ENCODE measurements at regions not wholly inside any gene's neighbourhood (a gene's known extent, or its start where the extent isn't known, plus 50 kb on each side); places are given as distances from the start of the nearest gene placed in this dataset.

DNA sequence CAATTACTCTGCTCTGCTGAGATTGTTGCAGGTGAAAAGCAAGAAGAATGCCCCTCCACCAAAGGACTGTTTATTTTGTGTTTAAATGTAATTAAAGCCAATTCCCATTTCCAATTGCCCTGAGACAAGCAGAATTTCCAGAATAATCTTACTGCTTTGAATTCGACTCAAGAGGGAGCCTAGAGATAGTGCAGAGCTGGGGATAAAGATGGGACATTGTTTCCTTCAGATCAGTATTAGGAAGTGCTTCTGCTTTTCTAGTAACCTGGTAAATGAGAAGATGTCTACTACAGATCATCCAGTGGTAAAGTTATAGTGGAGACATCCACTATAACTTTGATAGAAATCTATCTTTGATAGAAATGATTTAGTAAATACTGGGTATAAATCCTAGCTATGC is 326.9 kb downstream of the UBE3D start:
- no peak for DNase-seq (ENCODE audit: low read depth, low spot score)

DNA sequence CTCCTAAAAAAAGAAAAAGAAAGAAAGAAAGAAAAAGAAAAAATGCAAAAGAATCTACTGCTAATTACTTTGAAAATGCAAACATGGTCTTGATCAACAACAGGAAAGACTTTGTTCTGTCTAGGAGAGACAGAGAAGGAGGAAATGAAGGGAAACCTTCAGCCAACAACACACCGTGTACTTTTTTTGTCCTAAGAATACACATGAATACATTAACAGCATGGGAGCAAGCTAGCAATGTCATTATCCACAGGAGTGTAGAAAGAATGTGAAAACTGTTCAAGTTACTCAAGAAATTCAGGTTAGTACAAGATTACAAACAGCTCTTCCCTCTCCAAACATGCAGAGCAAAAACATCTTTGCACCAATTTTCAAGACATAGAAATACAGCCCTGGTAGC is 326.3 kb downstream of the UBE3D start:
- no peak for DNase-seq (ENCODE audit: low read depth, low spot score)

DNA sequence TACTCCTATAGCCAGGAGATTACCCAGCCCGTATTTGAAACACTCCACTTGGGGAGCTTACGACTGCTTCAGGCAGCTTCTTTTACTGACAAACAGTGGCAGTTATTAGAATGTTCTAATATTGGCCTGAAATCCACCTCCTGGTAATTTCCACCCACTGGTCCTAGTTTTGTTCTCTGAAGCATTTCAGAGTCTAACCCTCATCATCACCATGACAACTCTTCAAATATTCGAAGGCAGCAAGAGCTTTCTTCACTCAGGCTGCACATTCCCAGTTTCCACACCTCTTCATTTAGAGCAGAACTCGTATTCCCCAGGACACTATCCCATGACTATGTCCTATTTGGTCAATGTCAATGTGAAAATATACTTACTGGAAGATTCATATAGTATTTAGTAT is 325.6 kb downstream of the UBE3D start:
- DNase-seq (ENCODE audit: low read depth, low spot score) = no peak

DNA sequence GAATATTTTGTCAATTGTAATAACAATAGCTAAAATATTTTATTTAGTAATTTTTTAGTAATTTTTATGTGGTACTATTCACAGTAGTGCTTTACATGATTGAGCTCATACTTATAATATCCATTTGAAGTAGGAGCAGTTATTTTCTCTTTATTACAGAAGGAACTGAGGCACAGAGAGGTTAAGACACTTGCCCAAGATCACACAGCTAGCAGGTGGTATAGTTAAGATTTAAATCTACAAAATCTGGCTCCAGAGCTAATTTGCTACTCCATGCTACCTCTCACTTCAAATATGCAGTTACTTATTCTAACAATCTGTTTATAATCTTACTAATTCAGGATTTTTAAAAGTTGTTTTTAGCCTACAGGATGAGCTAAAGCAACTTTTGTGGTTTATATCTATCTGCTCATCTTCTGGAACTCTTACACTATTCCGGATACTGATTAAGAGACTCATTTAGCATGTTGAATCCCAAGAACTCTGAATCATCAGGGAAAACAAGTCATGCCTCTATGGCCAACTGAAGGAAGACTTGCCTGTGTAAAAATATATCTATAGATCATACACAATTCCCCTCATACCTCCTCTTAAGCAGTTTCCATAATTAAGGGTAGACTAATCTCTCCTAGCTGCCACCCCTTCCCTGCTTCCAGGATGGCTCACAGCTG is 324.2 kb downstream of the UBE3D start:
- DNase-seq (ENCODE audit: low read depth, low spot score) = no peak

DNA sequence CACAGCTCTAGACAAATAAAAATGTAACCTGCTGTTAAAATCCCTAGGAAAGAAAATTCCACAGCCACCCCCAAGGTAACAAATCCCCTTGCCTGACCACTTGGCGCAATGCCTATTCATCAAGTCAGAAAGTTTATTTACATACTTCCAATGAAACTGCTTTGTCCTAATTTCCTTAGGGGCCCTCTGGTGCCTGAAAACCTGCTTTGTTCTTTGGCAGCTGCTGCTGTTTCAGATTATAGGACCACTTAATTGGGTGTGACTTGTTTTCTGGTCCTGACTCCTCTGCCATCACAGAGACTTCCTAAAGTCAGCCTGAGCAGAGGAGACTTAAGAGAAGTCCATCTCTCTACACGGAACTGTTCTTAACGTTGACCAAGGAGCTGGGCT is 323.6 kb downstream of the UBE3D start:
- no peak for DNase-seq (ENCODE audit: low read depth, low spot score)

DNA sequence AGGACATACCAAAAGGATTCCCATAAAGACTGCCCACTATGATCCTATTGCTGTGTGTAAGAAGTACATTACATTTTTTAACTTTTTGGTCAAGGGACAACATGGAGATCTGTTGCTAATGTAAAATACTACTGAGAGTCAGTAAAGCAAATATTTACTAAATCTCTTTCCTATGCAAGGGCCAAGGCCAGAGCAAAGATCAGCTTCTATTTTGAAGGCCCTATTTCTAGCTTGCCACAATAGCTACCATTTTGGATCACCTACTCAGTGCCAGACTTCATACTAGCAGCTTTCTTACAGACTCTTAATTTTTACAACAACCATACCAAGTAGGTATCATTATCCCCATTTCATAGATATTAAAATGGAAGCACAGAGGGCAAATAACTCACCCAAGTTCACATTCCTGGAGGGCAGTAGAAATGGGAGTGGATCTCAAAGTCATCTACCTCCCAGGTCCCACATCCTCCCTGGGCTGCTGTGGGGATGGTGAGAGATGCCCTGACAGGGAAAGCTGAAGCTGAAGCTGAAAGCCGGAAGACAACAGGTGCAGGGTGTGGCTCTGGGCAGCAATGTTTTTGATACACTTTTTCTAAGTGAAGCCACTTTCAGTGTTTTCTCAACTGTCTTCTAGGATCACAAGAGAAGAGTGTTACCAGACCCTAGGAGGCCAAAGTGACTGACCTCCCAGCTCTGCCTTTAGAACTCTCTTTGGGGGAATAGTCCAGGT is 321.2 kb downstream of the UBE3D start:
- DNase-seq (ENCODE audit: low read depth, low spot score) = no peak

DNA sequence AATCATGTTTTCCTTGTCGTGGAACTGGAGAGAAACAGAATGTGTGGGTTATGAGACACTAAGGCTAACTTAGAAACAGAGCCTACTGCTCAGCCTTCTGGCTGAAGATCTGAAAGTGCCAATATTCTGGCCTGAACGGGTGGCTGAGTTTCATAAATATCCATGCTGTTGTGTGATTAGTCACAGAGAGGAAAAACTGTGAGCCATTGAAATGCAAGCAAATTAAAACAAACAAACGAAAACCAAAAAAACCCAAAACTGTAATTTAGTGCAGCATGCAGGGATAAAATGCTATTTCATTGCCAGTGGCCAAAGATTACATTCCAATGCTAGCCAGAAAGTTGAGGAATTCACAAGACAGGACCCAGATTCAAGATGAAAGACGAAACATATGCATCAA is 315.1 kb downstream of the UBE3D start:
- DNase-seq (ENCODE audit: low read depth, low spot score) = peak; percentile 68

DNA sequence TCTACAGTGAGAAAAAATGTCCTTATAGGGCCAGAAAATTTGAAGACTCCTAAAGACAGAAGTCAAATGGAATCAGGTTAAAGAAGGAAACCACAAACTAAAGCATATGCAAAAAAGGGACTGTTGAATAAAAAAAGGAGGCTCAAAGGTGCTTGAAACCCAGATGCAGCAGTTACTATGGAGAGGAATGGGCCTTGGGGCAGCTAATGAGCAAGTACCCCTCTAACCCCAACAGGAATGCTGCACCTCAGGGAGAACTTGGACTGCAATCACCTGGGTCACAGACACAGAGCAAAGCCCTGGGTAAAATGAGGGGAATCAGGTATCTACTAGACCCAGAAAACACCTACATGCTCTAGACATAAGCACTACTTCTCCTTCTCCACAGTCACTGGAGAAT is 313.9 kb downstream of the UBE3D start:
- DNase-seq (ENCODE audit: low read depth, low spot score) = no peak

DNA sequence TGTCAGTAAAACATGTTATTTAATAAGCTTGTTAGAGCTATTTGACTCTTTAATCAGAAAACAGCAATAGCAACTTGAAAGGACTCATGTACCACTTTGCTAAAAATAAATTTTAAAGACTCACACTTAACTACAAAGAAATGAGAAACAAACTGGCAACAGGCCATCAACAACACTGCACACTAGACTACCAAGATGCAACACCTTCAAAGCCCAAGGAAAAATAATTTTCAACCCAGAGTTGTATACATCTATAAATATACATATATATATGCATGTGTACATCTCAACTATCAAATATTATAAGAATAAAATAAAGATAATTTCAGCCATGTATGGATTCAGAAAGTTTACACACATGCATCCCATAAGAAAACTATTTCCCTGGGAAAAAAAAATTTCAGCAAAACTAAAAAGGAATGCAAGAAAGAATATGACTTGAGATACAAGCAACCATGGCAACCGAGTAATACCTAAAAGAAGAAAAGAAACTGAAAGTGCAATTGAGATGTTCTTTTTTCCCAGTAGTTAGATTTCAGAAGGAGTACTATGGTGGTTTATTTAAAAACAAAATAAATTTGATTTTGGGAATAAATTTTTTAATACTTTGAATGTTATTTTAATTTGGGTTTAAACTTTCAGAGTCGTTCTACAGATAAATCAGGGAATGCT is 303.8 kb downstream of the UBE3D start:
- DNase-seq (ENCODE audit: low read depth, low spot score) = peak; percentile 40

DNA sequence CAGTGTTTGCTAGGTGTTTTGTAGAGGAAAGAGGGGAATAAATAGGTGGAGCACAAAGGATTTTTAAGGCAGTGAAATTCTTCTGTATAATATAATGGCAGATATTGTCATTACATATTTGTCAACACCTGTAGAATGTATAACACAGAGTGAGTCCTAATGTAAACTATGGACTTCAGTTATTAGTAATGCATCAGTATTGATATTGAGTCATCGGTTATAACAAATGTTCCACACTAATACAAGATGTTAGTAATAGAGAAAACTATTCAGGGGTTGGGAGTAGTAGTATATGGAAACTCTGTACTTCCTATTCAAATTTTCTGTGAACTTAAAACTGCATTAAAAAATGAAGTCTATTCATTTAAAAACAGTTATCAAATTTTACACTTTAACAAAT is 299.2 kb downstream of the UBE3D start:
- no peak for DNase-seq (ENCODE audit: low read depth, low spot score)

DNA sequence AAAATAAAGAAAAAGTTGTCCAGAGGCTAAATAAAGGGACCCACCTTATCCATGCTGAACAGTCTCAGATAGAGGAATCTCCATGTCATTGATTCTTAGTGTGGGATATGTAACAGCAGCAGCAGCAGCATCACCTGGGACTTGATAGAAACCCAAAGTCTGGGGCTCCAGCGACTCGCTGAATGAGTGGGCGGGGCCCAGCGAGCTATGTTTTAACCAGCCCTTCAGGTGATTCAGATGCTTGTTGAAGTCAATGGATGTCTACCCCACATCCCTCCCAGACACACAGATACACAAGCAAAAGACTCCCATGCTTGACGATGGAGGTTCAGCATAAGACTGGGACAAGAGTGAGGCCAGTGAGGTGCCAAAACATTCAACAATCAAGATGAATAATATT is 298.6 kb downstream of the UBE3D start:
- DNase-seq (ENCODE audit: low read depth, low spot score) = no peak

DNA sequence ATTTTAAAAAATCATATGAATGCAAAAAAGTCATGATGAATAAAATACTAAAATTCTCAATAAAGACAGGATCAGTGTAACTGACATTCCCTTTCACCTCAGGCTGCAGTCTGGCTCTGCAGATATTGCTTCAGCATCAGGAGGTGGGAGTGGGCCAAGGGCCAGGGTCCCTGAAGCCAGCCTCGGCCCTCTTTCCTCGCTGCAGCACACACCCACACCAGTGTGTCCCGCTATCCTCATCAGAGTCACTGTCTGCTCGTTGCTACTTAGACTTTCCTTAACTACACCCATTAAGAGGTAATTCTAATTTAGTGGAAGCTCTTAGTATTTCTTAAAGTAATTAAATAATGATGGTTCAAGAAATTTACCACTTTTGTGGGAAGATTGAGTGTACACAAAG is 298.2 kb downstream of the UBE3D start:
- no peak for DNase-seq (ENCODE audit: low read depth, low spot score)

DNA sequence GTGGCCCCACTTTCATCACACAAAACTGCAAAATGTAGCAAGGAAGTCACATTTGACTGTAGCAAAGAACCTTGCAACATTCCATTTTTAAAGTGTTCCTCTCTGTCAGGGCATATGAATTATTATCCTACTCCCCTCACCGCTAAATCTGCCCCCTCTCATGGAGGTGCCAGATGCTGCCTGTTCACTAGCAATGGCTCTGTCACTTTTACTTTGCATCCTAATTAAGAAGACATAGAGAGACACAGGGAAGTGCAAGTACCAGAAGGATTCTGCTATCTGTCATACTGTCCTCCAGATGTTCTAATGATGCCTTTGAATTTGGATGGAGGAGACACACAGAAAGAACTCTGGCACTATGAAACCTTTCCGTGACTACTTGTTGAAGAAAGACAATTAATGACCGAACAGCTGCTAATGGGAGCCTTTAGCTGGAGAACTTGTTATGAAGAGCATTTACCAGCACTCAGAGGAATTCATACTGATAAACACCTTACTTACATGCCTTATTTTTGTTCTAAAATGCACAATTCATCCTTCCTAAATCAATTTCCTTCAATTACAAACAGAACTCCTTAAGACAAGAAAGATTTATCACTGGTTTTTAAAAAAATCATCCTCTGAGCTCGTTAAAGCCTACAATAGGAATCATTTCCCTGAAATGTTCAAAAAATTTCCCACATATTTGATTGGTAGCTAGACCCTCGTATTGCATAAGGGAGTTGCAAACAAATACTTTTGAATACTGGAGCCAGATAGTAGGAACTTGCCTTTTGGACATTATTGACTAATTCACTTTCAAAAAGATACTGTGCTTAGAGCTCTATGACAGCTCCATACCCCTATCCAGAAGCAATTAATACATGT is 292.6 kb downstream of the UBE3D start:
- DNase-seq (ENCODE audit: low read depth, low spot score) = no peak

DNA sequence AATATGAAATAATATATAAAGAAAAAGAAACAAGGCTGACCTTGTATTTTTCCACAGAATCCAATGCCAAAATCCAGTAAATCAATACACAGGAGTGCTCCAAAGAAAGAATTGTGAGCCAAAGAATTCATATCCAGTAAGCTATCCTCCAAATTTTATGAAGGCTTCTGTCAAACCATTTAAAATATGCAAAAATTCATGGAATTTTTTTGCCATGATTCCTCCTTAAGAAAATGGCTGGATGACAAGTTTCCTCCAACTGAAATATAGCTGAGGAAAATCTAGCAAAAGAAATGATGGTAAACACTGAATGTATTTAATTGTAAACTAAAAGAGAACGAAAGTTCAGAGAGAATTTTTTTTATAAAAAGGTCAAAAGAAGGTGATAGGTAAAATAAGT is 290.3 kb downstream of the UBE3D start:
- DNase-seq (ENCODE audit: low read depth, low spot score) = no peak

DNA sequence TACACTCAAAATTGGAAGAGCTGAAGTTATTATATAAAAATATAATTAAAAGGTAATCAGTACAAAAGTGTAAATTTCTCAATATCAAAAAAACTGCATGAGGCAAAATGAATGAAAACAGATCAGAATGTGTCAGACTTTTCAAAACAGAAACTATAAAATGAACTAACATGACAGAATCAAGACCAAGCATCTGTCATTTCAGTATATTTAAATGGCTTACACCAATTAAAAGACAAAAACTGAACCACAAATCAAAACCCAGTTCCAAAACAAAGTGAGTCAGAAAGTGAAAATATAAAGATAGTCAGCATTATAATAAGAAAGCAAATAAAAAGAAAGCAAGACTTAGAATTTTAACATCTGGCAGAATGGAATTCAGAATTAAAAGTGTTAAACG is 289.7 kb downstream of the UBE3D start:
- DNase-seq (ENCODE audit: low read depth, low spot score) = no peak

DNA sequence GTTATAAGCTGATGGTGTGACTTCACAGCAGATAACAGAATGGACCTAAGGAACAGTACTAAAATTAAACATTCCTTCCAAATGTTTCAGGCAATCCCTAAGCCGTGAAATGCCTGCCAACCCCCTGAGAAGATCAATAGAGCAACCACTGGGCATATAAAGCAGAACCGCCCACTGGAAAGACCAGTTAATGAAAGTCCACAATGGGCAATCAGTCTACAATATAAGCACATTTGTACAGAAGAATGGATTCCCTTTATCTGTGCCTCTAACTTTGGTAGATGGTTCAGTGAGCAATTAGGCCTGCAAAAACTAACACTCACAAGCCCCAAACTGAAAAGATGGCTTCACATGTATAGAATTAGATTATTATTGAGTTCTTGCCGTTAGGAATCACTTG is 286.6 kb downstream of the UBE3D start:
- DNase-seq (ENCODE audit: low read depth, low spot score) = no peak

DNA sequence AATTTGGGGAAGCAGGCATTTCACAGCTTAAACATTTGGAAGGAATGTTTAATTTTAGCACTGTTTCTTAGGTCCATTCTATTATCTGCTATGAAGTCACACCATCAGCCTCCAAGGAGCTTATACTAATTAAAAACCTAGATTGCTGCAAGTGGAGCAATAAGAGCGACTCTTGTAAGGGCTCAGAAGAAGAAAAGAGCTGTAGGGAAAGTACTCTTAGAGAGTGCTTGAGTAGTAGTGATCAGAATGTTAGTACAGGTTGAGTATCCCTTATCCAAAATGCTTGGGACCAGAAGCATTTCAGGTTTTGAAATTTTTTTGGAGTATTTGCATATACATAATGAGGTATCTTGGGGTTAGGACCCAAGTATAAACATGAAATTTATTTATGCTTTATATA is 285.3 kb downstream of the UBE3D start:
- DNase-seq (ENCODE audit: low read depth, low spot score) = no peak

DNA sequence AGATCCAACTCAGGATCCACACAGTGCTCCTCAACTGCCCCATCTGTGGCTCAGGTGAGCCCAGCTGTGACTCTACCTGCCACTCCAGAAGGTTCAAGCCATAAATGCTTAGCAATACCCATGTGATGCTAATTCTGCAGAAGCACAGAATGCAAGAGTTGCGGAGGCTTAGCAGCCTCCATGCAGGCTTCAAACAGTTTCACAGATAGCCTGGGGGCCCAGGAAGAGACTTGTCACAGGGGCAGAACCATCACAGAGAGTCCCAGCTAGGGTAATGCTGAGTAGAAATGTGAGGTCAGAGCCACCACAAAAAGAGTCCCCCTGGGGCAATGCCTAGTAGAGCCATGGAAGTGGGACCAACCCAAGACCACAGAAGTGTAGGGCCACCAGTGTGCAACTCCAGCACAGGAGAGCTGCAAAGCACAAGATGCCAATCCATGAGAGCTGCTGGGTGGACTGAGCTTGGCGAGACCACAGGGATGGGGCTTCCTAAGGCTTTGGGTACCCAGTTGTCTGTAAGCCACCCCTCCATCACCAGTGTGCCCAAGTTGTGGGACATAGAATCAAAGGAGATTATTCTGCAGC is 283.9 kb downstream of the UBE3D start:
- DNase-seq (ENCODE audit: low read depth, low spot score) = no peak

DNA sequence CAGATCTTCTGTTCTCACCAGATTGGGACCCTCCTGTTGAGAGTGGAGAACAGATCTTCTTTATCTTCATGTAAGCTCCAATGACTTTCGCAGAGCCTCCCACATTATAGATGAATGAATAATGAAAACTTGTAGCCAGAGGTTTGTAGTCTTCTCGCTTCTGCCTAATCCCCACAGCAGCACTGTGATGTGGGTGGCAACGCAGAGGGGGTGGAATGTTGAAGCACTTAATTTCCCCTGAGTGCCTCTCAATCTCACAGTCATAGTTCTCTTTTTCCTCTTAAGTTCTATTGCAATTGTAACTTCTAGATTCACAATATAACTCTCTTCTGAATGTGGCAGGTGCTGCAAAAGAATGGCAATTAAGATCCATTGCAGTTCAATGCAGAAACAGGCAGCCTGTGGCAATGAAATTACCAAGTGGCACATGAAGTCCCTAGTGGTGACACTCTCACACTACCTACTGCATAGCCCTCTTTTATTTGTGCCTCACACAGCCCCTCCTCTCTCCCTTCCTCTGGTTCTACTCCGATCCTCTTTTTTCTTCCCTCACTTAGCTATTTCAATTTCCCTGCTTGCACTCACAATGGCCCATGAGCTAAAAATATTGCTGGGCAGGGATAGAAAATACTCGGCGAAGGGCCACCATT is 281.9 kb downstream of the UBE3D start:
- no peak for DNase-seq (ENCODE audit: low read depth, low spot score)

DNA sequence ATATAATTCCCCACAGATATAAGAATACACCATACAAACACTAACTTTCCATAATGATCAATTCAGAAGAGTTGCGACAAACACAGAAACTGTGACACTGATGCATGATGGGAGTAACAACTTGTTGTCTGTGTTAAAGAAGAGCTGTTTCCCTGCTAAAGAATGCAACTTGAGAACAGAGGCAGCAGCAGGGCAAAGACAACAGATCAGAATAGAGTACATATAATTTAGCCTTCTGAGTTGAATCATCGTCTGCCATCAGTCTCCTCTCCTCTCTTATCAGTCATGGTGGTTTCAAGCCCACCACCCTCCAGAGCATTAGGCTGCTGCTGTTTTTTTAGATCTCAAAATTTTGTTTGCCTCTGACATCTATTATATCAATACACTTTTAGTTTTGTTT is 280.4 kb downstream of the UBE3D start:
- no peak for DNase-seq (ENCODE audit: low read depth, low spot score)

DNA sequence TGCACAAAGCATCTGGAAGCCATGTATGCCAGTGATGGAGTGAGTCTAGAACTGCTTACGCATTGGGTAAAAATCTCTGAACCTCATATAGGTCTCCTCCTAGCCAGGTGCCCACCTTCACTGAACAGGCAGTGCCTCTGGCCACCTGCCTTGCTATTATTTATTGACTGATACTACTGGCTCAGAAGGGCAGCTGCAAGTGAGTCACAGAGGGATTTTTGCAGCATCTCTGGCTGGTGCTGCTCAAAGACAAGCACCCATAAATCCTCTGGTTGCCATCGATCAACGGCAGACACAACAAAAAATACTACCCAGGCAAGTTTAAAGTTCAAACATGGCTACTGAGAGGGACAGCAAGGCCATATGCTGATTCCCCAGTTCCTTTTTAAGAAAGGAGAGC is 279.4 kb downstream of the UBE3D start:
- no peak for DNase-seq (ENCODE audit: low read depth, low spot score)
